ENCODE measurements at regions not wholly inside any gene's neighbourhood (a gene's known extent, or its start where the extent isn't known, plus 50 kb on each side); places are given as distances from the start of the nearest gene placed in this dataset.

- no peak for TF ChIP-seq CTCF (IDR thresholded peaks at IDR 0.05)
- TF ChIP-seq POLR2A (IDR thresholded peaks at IDR 0.05) = no peak
These were observed 380.6 kb upstream of the TCF4 start for GRCh38 chr18:55968550-55968949.
